DLD1 (cell line): ENCODE measurements at regions not wholly inside any gene's neighbourhood (a gene's known extent, or its start where the extent isn't known, plus 50 kb on each side); places are given as distances from the start of the nearest gene placed in this dataset.
"Not testable (repeated sequence)": the region's sequence is repeated elsewhere in the genome, so short reads cannot be mapped to it uniquely, and the experiment has no call there.

Experiments used
- in situ Hi-C: cut with HindIII; loops from 2 replicates; pipeline ENCODE4 v1.10.0; 2017; ENCODE audit warnings: low sequenced_read_pairs

- in situ Hi-C loops: no loop called here
These were observed 56.1 kb upstream of the TMEM132D start for GRCh38 chr12:129959889-129960288.

- in situ Hi-C loops: no loop called here
These were observed 57.3 kb upstream of the TMEM132D start for GRCh38 chr12:129961091-129961490.

GRCh38 chr12:129961856-129962255 is 58.0 kb upstream of the TMEM132D start:
- in situ Hi-C loops: no loop called here

GRCh38 chr12:129964300-129964699 is 60.5 kb upstream of the TMEM132D start:
- in situ Hi-C loops: no loop called here

GRCh38 chr12:129964826-129965457 is 61.1 kb upstream of the TMEM132D start:
- in situ Hi-C loops: no loop called here

GRCh38 chr12:129966146-129966995 is 62.5 kb upstream of the TMEM132D start:
- in situ Hi-C loops: no loop called here

- in situ Hi-C loops: no loop called here
These were observed 67.9 kb upstream of the TMEM132D start for GRCh38 chr12:129971721-129972120.

GRCh38 chr12:129973236-129973961 is 69.6 kb upstream of the TMEM132D start:
- in situ Hi-C loops: no loop called here

GRCh38 chr12:129984106-129984505 is 80.3 kb upstream of the TMEM132D start:
- in situ Hi-C loops: no loop called here

- in situ Hi-C loops: no loop called here
These were observed 84.0 kb upstream of the TMEM132D start for GRCh38 chr12:129987841-129988240.

GRCh38 chr12:129994634-129995033 is 90.8 kb upstream of the TMEM132D start:
- in situ Hi-C loops: no loop called here

GRCh38 chr12:129997239-129997638 is 93.4 kb upstream of the TMEM132D start:
- in situ Hi-C loops: no loop called here

- in situ Hi-C loops: not testable (repeated sequence)
These were observed 100.6 kb upstream of the TMEM132D start for GRCh38 chr12:130004310-130004877.

GRCh38 chr12:130007771-130008170 is 103.9 kb upstream of the TMEM132D start:
- in situ Hi-C loops: no loop called here

- in situ Hi-C loops: no loop called here
These were observed 104.4 kb upstream of the TMEM132D start for GRCh38 chr12:130008241-130008640.

- in situ Hi-C loops: no loop called here
These were observed 106.1 kb upstream of the TMEM132D start for GRCh38 chr12:130009961-130010360.

GRCh38 chr12:130011611-130012385 is 108.0 kb upstream of the TMEM132D start:
- in situ Hi-C loops: no loop called here

GRCh38 chr12:130013771-130014484 is 110.1 kb upstream of the TMEM132D start:
- in situ Hi-C loops: no loop called here

- in situ Hi-C loops: no loop called here
These were observed 110.6 kb upstream of the TMEM132D start for GRCh38 chr12:130014485-130014807.

GRCh38 chr12:130016194-130016593 is 112.4 kb upstream of the TMEM132D start:
- in situ Hi-C loops: no loop called here
